ENCODE measurements at regions not wholly inside any gene's neighbourhood (a gene's known extent, or its start where the extent isn't known, plus 50 kb on each side); places are given as distances from the start of the nearest gene placed in this dataset.

GRCh38 chr4:11881947-11882346, 453.3 kb upstream of the HS3ST1 start:
- no peak for TF ChIP-seq CTCF (conservative IDR thresholded peaks at IDR 0.05 in 1 of 2, IDR thresholded peaks at IDR 0.05 in 1 of 2; ENCODE audit: extremely low read depth in 1 of 2, insufficient read depth in 1 of 2, low read depth in 1 of 2, low read length in 2 of 2)
- TF ChIP-seq EZH2 (IDR thresholded peaks at IDR 0.05; ENCODE audit: borderline replicate concordance, low read length), result no peak
